Body of pancreas (tissue), 4 donors: ENCODE measurements at regions not wholly inside any gene's neighbourhood (a gene's known extent, or its start where the extent isn't known, plus 50 kb on each side); places are given as distances from the start of the nearest gene placed in this dataset.

Experiments
- POLR2A ChIP-seq, 3 donors: fragments of 450-650 bp; IDR thresholded peaks; one replicate each; pipeline ENCODE4 v1.6.1; 2016; ENCODE audit warnings: antibody characterized with exemption in 3 of 3, mild to moderate bottlenecking in 2 of 3
- TF ChIP-seq, protein P1 (sequence below), 7 experiments: fragments of 450-650 bp in 4 of 7; fragments of 200-600 bp in 3 of 7; sonication (generic) in 3 of 7; IDR thresholded peaks; one replicate each; pipeline ENCODE4 v1.5.1; 2016 to 2019; ENCODE audit warnings: antibody characterized with exemption in 7 of 7

DNA sequence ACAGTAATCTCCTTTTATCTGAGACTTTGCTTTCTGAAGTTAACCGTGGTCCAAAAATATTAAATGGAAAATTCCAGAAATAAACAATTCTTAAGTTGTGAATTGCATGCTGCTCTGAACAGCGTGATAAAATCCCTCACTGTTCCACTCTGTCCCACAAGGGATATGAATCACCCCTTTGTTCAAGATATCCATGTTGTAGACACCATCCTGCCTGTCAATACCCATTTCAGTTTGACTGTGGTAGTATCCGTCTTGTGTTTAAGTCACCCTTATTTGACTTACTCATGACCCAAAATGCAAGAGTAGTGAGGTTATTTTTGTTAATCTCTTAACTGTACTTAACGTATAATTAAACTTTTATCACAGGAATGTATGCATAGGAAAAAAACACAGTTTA lies 435.0 kb downstream of the SHQ1 start:
- TF ChIP-seq, protein P1, sequence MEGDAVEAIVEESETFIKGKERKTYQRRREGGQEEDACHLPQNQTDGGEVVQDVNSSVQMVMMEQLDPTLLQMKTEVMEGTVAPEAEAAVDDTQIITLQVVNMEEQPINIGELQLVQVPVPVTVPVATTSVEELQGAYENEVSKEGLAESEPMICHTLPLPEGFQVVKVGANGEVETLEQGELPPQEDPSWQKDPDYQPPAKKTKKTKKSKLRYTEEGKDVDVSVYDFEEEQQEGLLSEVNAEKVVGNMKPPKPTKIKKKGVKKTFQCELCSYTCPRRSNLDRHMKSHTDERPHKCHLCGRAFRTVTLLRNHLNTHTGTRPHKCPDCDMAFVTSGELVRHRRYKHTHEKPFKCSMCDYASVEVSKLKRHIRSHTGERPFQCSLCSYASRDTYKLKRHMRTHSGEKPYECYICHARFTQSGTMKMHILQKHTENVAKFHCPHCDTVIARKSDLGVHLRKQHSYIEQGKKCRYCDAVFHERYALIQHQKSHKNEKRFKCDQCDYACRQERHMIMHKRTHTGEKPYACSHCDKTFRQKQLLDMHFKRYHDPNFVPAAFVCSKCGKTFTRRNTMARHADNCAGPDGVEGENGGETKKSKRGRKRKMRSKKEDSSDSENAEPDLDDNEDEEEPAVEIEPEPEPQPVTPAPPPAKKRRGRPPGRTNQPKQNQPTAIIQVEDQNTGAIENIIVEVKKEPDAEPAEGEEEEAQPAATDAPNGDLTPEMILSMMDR (IDR thresholded peaks at IDR 0.05): no peak
- no peak for TF ChIP-seq POLR2A (IDR thresholded peaks at IDR 0.05)
